IMR-90 (cell line): ENCODE measurements at regions not wholly inside any gene's neighbourhood (a gene's known extent, or its start where the extent isn't known, plus 50 kb on each side); places are given as distances from the start of the nearest gene placed in this dataset.

Experiments
- ATAC-seq: fragments of 200-7000 bp; cut with Tn5 transposase; 2 replicates; pipeline ENCODE4 v1.9.1; 2020; ENCODE audit warnings: low read depth, mild to moderate bottlenecking, moderate library complexity
- BruUV-seq: library from RNA; stranded (reverse); fragments of 400-500 nt; replicated peaks from 2 replicates; lab custom pipeline; 2021; lab: Mats Ljungman, UMichigan
- CTCF ChIA-PET: fragments of 300-600 bp; formaldehyde crosslinking; extraction: SDS; loops from one replicate; lab custom pipeline; 2021; ENCODE audit warnings: antibody characterized with exemption; lab: Yijun Ruan, JAX
- POLR2A ChIA-PET: fragments of 300-600 bp; sonication (Branson Sonifier 250); formaldehyde crosslinking; loops from one replicate; lab custom pipeline; 2022; ENCODE audit warnings: antibody characterized with exemption; ENCODE audit not compliant: unreplicated experiment; lab: Charles Lee
- DNase-seq: peaks from one replicate; pipeline ENCODE4 v3.0.0; 2013
- H2AFZ ChIP-seq: replicated peaks from 2 replicates; pipeline ENCODE3; 2013; ENCODE audit warnings: low read length, mild to moderate bottlenecking; ENCODE audit not compliant: poor library complexity
- H2AK5ac ChIP-seq: 2 replicates; pipeline ENCODE4 v1.6.1; 2013; ENCODE audit warnings: low read depth, low read length, inconsistent platforms
- H2AK9ac ChIP-seq: replicated peaks from 2 replicates; pipeline ENCODE3; 2013; ENCODE audit warnings: mild to moderate bottlenecking, low read depth, low read length, moderate library complexity; ENCODE audit not compliant: poor library complexity
- H2BK120ac ChIP-seq: 2 replicates; pipeline ENCODE4 v1.6.1; 2013; ENCODE audit warnings: low read depth, low read length, inconsistent platforms
- H2BK15ac ChIP-seq: 3 replicates; pipeline ENCODE4 v1.6.1; 2013; ENCODE audit warnings: low read depth, low read length, inconsistent platforms
- H2BK20ac ChIP-seq: 2 replicates; pipeline ENCODE4 v1.6.1; 2013; ENCODE audit warnings: low read depth, mild to moderate bottlenecking, inconsistent platforms, low read length, moderate library complexity
- H2BK5ac ChIP-seq: 2 replicates; pipeline ENCODE4 v1.6.1; 2013; ENCODE audit warnings: mild to moderate bottlenecking, low read depth, low read length, inconsistent platforms; ENCODE audit not compliant: poor library complexity, severe bottlenecking
- H3K14ac ChIP-seq: replicated peaks from 2 replicates; pipeline ENCODE4 v1.6.1; 2013; ENCODE audit warnings: low read depth, low read length, inconsistent platforms
- H3K18ac ChIP-seq: 2 replicates; pipeline ENCODE4 v1.6.1; 2013; ENCODE audit warnings: low read depth, low read length, control low read depth
- H3K23ac ChIP-seq: 2 replicates; pipeline ENCODE4 v1.6.1; 2013; ENCODE audit warnings: low read depth, low read length, inconsistent platforms
- H3K27ac ChIP-seq: 2 replicates; pipeline ENCODE4 v1.5.1; 2013; ENCODE audit warnings: mild to moderate bottlenecking, control low read depth, low read length; ENCODE audit not compliant: insufficient read depth
- H3K27me3 ChIP-seq: 2 replicates; pipeline ENCODE4 v1.6.1; 2013; ENCODE audit warnings: low read length; ENCODE audit not compliant: control insufficient read depth, insufficient read depth
- H3K36me3 ChIP-seq: 2 replicates; pipeline ENCODE4 v1.6.1; 2013; ENCODE audit warnings: low read length, mixed read lengths; ENCODE audit not compliant: control insufficient read depth, insufficient read depth
- H3K4ac ChIP-seq: 2 replicates; pipeline ENCODE4 v1.6.1; 2013; ENCODE audit warnings: low read depth, low read length, inconsistent platforms
- H3K4me1 ChIP-seq: 2 replicates; pipeline ENCODE4 v1.6.1; 2013; ENCODE audit warnings: low read length, mixed read lengths; ENCODE audit not compliant: control insufficient read depth, insufficient read depth
- H3K4me2 ChIP-seq: 2 replicates; pipeline ENCODE4 v1.6.1; 2013; ENCODE audit warnings: low read depth, mild to moderate bottlenecking, control low read depth, low read length, moderate library complexity
- H3K4me3 ChIP-seq: 2 replicates; pipeline ENCODE4 v1.5.1; 2013; ENCODE audit warnings: low read depth, mild to moderate bottlenecking, control low read depth, low read length, moderate library complexity; ENCODE audit not compliant: insufficient read depth
- H3K56ac ChIP-seq: 2 replicates; pipeline ENCODE4 v1.6.1; 2013; ENCODE audit warnings: low read length, inconsistent platforms; ENCODE audit not compliant: insufficient read depth; ENCODE audit errors: extremely low read depth
- H3K79me1 ChIP-seq, 2 experiments: 2 replicates each; pipeline ENCODE4 v1.6.1; 2013; ENCODE audit warnings: low read length in 2 of 2, inconsistent platforms in 1 of 2, low read depth in 1 of 2
- H3K9ac ChIP-seq: 2 replicates; pipeline ENCODE4 v1.6.1; 2013; ENCODE audit warnings: low read depth, low read length, control low read depth
- H3K9me1 ChIP-seq: 2 replicates; pipeline ENCODE4 v1.6.1; 2013; ENCODE audit warnings: low read length, inconsistent platforms; ENCODE audit not compliant: insufficient read depth
- H3K9me3 ChIP-seq: 2 replicates; pipeline ENCODE4 v1.6.1; 2013; ENCODE audit warnings: low read length; ENCODE audit not compliant: control insufficient read depth, insufficient read depth
- H4K20me1 ChIP-seq: 2 replicates; pipeline ENCODE4 v1.6.1; 2013; ENCODE audit warnings: low read length, inconsistent platforms; ENCODE audit not compliant: insufficient read depth
- H4K5ac ChIP-seq: 2 replicates; pipeline ENCODE4 v1.6.1; 2013; ENCODE audit warnings: mild to moderate bottlenecking, low read depth, low read length, control low read depth
- H4K8ac ChIP-seq, 2 experiments: 2 replicates each; pipeline ENCODE4 v1.6.1; 2013; ENCODE audit warnings: low read depth in 2 of 2, low read length in 2 of 2, control low read depth in 1 of 2, inconsistent platforms in 1 of 2
- H4K91ac ChIP-seq: 2 replicates; pipeline ENCODE4 v1.6.1; 2013; ENCODE audit warnings: low read depth, low read length, inconsistent platforms; ENCODE audit not compliant: insufficient read depth
- MAFK ChIP-seq: IDR thresholded peaks from 2 replicates; pipeline ENCODE4 v1.6.1; 2012; ENCODE audit warnings: low read depth, low read length, improper control_type of control experiment
- MXI1 ChIP-seq: IDR thresholded peaks from 2 replicates; pipeline ENCODE4 v1.6.1; 2012; ENCODE audit warnings: low read depth, mild to moderate bottlenecking, low read length, moderate library complexity, borderline replicate concordance
- NFE2L2 ChIP-seq: fragments of 150-350 bp; IDR thresholded peaks from 2 replicates; pipeline ENCODE4 v1.6.1; 2016; ENCODE audit warnings: low read depth, mild to moderate bottlenecking, low read length
- POLR2A ChIP-seq: IDR thresholded peaks from 2 replicates; pipeline ENCODE4 v1.6.1; 2012; ENCODE audit warnings: mild to moderate bottlenecking, low read depth, low read length
- RAD21 ChIP-seq: IDR thresholded peaks from 2 replicates; pipeline ENCODE4 v1.6.1; 2012; ENCODE audit warnings: low read length, improper control_type of control experiment
- USF2 ChIP-seq: fragments of 150-350 bp; IDR thresholded peaks from 2 replicates; pipeline ENCODE4 v1.6.1; 2017; ENCODE audit warnings: mild to moderate bottlenecking, antibody characterized with exemption, low read length, low read depth
- WGBS, 2 experiments: methylation state at CpG; one replicate each; pipeline versions ENCODE4 v1.1.5 to v1.1.7; 2013; ENCODE audit warnings: missing lambda C conversion rate in 2 of 2; ENCODE audit not compliant: insufficient read length in 1 of 2; ENCODE audit errors: extremely low coverage in 2 of 2; 5-methylcytosine and 5-hydroxymethylcytosine counted together
- dilution Hi-C: fragments of 300-500 bp; cut with HindIII; formaldehyde crosslinking; loops from one replicate; pipeline ENCODE4 v1.14.3; 2018; ENCODE audit warnings: low sequenced_read_pairs; ENCODE audit not compliant: unreplicated experiment
- in situ Hi-C: fragments of 300-500 bp; cut with MboI; formaldehyde crosslinking; loops from 3 replicates; pipeline ENCODE4 v1.14.3; 2019; ENCODE audit warnings: low sequenced_read_pairs, inconsistent platforms, mixed read lengths
- intact Hi-C: fragments of 100-400 bp; cut with micrococcal nuclease; formaldehyde crosslinking; loops from 2 replicates; pipeline ENCODE4 v1.10.0; 2022

GRCh38 chr12:115710104-115710564, 567.4 kb downstream of the MED13L start:
- intact Hi-C loops: no loop called here
- ATAC-seq: peak; percentile 17; the same call in 1 of the 2 replicates
- Histone ChIP-seq H4K20me1 (no peaks in the 10 kb centered on the region), H2BK15ac (no peak overlapping the region), H3K27ac (no peak overlapping the region), H3K9me3 (no peaks in the 10 kb centered on the region), H3K56ac (no peak overlapping the region), H2BK20ac (no peak overlapping the region), H2AK5ac (no peak overlapping the region), H4K8ac (no peak overlapping the region), H3K23ac (no peak overlapping the region), H3K9ac (no peak overlapping the region), H3K79me1 (no peaks in the 10 kb centered on the region), H3K18ac (no peak overlapping the region), H4K91ac (no peak overlapping the region), H3K14ac (no peak overlapping the region), H3K27me3 (no peaks in the 10 kb centered on the region; the same call in 1 of the 2 replicates), H4K5ac (no peak overlapping the region), H2AFZ (no peak overlapping the region), H3K4ac (no peak overlapping the region), H3K9me1 (no peaks in the 10 kb centered on the region), H3K4me1 (no peaks in the 10 kb centered on the region), H3K36me3 (no peaks in the 10 kb centered on the region), H2BK5ac (no peak overlapping the region), H3K4me2 (no peak overlapping the region), H2BK120ac (no peak overlapping the region), H2AK9ac (no peak overlapping the region), H3K4me3 (no peak overlapping the region)
- no TSS peak for BruUV-seq
- in situ Hi-C loops: no loop called here
- no peak for TF ChIP-seq MXI1
- no peak for TF ChIP-seq NFE2L2
- peak; percentile 78 for TF ChIP-seq USF2
- no peak for TF ChIP-seq MAFK
- no peak for TF ChIP-seq RAD21
- TF ChIP-seq POLR2A: no peak
- POLR2A ChIA-PET: no interaction called here
- CTCF ChIA-PET: no interaction called here
- peak; percentile 63 for DNase-seq
- dilution Hi-C loops: no loop called here
- no CpG with 5 or more reads among the region's 3 CpGs for WGBS, 2 experiments
